PC-9 (cell line): ENCODE measurements at regions not wholly inside any gene's neighbourhood (a gene's known extent, or its start where the extent isn't known, plus 50 kb on each side); places are given as distances from the start of the nearest gene placed in this dataset.
A peak's percentile ranks its signal among the peaks of the same experiment; 100 is the strongest.

Experiments
- BruUV-seq: library from RNA; stranded (reverse); fragments of 400-500 nt; replicated peaks from 2 replicates; lab custom pipeline; 2021; lab: Mats Ljungman, UMichigan
- CTCF ChIA-PET: fragments of 300-600 bp; sonication (Branson Sonifier 250); formaldehyde crosslinking; loops from one replicate; lab custom pipeline; 2022; ENCODE audit warnings: antibody characterized with exemption; lab: Charles Lee
- POLR2A ChIA-PET: fragments of 300-600 bp; sonication (Branson Sonifier 250); formaldehyde crosslinking; loops from one replicate; lab custom pipeline; 2022; ENCODE audit warnings: antibody characterized with exemption; ENCODE audit not compliant: unreplicated experiment; lab: Charles Lee
- DNase-seq, 2 experiments: peaks; one replicate each; pipeline versions ENCODE4 v3.0.0 to v3.0.0-alpha.2; 2015 to 2022; ENCODE audit warnings: mixed read lengths in 1 of 2
- H2AFZ ChIP-seq: fragments of 200-600 bp; sonication (generic); 2 replicates; pipeline ENCODE4 v1.8.1; 2017; ENCODE audit warnings: antibody characterized with exemption
- H3F3A ChIP-seq: fragments of 200-600 bp; sonication (generic); 2 replicates; pipeline ENCODE4 v1.8.1; 2017; ENCODE audit warnings: antibody characterized with exemption, mild to moderate bottlenecking, low read depth; ENCODE audit not compliant: insufficient read depth
- H3K27ac ChIP-seq: fragments of 200-600 bp; sonication (generic); 2 replicates; pipeline ENCODE4 v1.6.1; 2016; ENCODE audit warnings: mixed run types
- H3K27me3 ChIP-seq: fragments of 200-600 bp; sonication (generic); 2 replicates; pipeline ENCODE4 v1.6.1; 2016; ENCODE audit warnings: low read depth, mixed run types; ENCODE audit not compliant: insufficient read depth
- H3K36me3 ChIP-seq: fragments of 200-600 bp; sonication (generic); 2 replicates; pipeline ENCODE4 v1.6.1; 2016; ENCODE audit warnings: low read depth, mixed run types
- H3K4me1 ChIP-seq: fragments of 200-600 bp; sonication (generic); replicated peaks from 2 replicates; pipeline ENCODE4 v1.6.1; 2016; ENCODE audit warnings: mixed run types; ENCODE audit not compliant: insufficient read depth
- H3K4me2 ChIP-seq: fragments of 200-600 bp; sonication (generic); 2 replicates; pipeline ENCODE4 v1.6.1; 2017; ENCODE audit warnings: mixed run types
- H3K4me3 ChIP-seq: fragments of 200-600 bp; sonication (generic); 2 replicates; pipeline ENCODE4 v1.6.1; 2016; ENCODE audit warnings: mixed run types
- H3K79me2 ChIP-seq: fragments of 200-600 bp; sonication (generic); 2 replicates; pipeline ENCODE4 v1.6.1; 2017; ENCODE audit warnings: low read depth, mixed run types
- H3K9me2 ChIP-seq: fragments of 200-600 bp; sonication (generic); 2 replicates; pipeline ENCODE4 v1.8.1; 2017; ENCODE audit warnings: mild to moderate bottlenecking; ENCODE audit not compliant: insufficient read depth
- H3K9me3 ChIP-seq: fragments of 200-600 bp; sonication (generic); 2 replicates; pipeline ENCODE4 v1.8.1; 2016; ENCODE audit warnings: low read depth; ENCODE audit not compliant: insufficient read depth
- H4K20me1 ChIP-seq: fragments of 200-600 bp; sonication (generic); 2 replicates; pipeline ENCODE4 v1.8.1; 2017; ENCODE audit not compliant: insufficient read depth
- CTCF ChIP-seq: fragments of 200-600 bp; sonication (generic); conservative IDR thresholded peaks from 2 replicates; pipeline ENCODE4 v1.6.1; 2017; ENCODE audit warnings: mixed run types, antibody characterized with exemption, mild to moderate bottlenecking, moderate library complexity
- EZH2 ChIP-seq: fragments of 200-600 bp; sonication (generic); IDR thresholded peaks from 2 replicates; pipeline ENCODE4 v1.8.0; 2017; ENCODE audit warnings: antibody characterized with exemption, low read depth
- intact Hi-C: fragments of 100-400 bp; cut with micrococcal nuclease; formaldehyde crosslinking; loops from one replicate; pipeline ENCODE4 v1.10.0; 2022; ENCODE audit not compliant: unreplicated experiment

GRCh38 chr14:101480022-101480746, 81.1 kb upstream of the DIO3 start:
- H3F3A ChIP-seq, result peaks cover 70% of the 10 kb centered on the region
- peak overlapping the region; percentile 44; the same call in 1 of the 2 replicates for H3K4me3 ChIP-seq
- DNase-seq, result peak in 1 of 2 experiments; percentile 65
- H3K27me3 ChIP-seq, result no peaks in the 10 kb centered on the region
- H4K20me1 ChIP-seq, result no peaks in the 10 kb centered on the region
- intact Hi-C loops, result no loop called here
- H3K4me2 ChIP-seq, result peak overlapping the region; percentile 79
- peaks cover 11% of the 10 kb centered on the region for H3K79me2 ChIP-seq
- no peaks in the 10 kb centered on the region for H3K36me3 ChIP-seq
- ChIA-PET CTCF (interaction anchor here (0.6 kb wide), 2 partner anchors 43 to 126 kb away, joined by 3 to 4 read pairs; no protein-coding TSS in a partner anchor), POLR2A (interaction anchor here (0.6 kb wide), 2 partner anchors 55 to 75 kb away, joined by 6 to 13 read pairs; no protein-coding TSS in a partner anchor)
- H3K4me1 ChIP-seq, result peaks cover 65% of the 10 kb centered on the region
- H3K27ac ChIP-seq, result peak overlapping the region; percentile 89
- no peaks in the 10 kb centered on the region for H3K9me2 ChIP-seq
- TF ChIP-seq CTCF (no peak; the same call in 1 of the 2 replicates), EZH2 (no peak)
- peak overlapping the region; percentile 78 for H2AFZ ChIP-seq
- H3K9me3 ChIP-seq, result peaks cover 16% of the 10 kb centered on the region
- no TSS peak for BruUV-seq

GRCh38 chr14:101480747-101481530, 80.4 kb upstream of the DIO3 start:
- peak overlapping the region; percentile 89 for H3K27ac ChIP-seq

More at GRCh38 chr14:101480747-101481530, 80.4 kb upstream of the DIO3 start:
- Histone ChIP-seq H3K9me3 (peaks cover 24% of the 10 kb centered on the region), H2AFZ (peak overlapping the region; percentile 78), H3K4me2 (peak overlapping the region; percentile 79), H3K9me2 (no peaks in the 10 kb centered on the region), H3K36me3 (no peaks in the 10 kb centered on the region), H3K79me2 (peaks cover 5% of the 10 kb centered on the region; the same call in 1 of the 2 replicates), H3K4me3 (peak overlapping the region; percentile 44; the same call in 1 of the 2 replicates), H3K27me3 (no peaks in the 10 kb centered on the region), H3F3A (peaks cover 63% of the 10 kb centered on the region), H4K20me1 (no peaks in the 10 kb centered on the region), H3K4me1 (peaks cover 58% of the 10 kb centered on the region)
- no TSS peak for BruUV-seq
- CTCF ChIA-PET, result interaction anchor here (0.6 kb wide), 2 partner anchors 44 to 127 kb away, joined by 3 to 4 read pairs; no protein-coding TSS in a partner anchor
- intact Hi-C loops, result loop anchor here (1.0 kb wide), 1 partner anchor 71 kb away; no protein-coding TSS in a partner anchor
- DNase-seq, result peak; percentile 45 to 98
- POLR2A ChIA-PET, result interaction anchor here (0.5 to 0.7 kb wide), 4 partner anchors 54 to 1278 kb away, joined by 4 to 13 read pairs (median 8); no protein-coding TSS in a partner anchor
- TF ChIP-seq EZH2 (no peak), CTCF (no peak)
